ENCODE measurements at regions not wholly inside any gene's neighbourhood (a gene's known extent, or its start where the extent isn't known, plus 50 kb on each side); places are given as distances from the start of the nearest gene placed in this dataset.

DNA sequence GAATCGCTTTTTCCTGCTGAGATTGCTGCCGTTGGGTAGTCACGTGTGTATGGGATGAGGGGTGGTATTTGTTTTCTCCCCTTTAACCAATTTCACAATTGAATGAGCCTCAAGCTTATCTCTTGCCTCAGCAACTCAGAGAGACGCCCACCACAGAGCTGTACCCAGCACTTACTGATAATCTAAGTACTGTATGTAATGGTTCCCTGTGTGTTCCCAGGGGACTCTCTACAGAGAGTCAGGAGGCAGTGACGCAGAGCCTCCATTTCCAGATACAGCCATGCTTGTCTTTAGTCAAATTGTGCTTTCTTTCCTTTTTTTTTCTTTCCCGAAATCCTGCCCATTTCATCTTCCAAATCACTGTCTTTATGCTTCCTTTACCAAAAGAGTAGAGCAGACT is 1102.1 kb upstream of the KLHL29 start:
- H3K27me3 ChIP-seq: no peaks in the 10 kb centered on the region
- no peaks in the 10 kb centered on the region for H3K36me3 ChIP-seq
- TF ChIP-seq, protein P1, sequence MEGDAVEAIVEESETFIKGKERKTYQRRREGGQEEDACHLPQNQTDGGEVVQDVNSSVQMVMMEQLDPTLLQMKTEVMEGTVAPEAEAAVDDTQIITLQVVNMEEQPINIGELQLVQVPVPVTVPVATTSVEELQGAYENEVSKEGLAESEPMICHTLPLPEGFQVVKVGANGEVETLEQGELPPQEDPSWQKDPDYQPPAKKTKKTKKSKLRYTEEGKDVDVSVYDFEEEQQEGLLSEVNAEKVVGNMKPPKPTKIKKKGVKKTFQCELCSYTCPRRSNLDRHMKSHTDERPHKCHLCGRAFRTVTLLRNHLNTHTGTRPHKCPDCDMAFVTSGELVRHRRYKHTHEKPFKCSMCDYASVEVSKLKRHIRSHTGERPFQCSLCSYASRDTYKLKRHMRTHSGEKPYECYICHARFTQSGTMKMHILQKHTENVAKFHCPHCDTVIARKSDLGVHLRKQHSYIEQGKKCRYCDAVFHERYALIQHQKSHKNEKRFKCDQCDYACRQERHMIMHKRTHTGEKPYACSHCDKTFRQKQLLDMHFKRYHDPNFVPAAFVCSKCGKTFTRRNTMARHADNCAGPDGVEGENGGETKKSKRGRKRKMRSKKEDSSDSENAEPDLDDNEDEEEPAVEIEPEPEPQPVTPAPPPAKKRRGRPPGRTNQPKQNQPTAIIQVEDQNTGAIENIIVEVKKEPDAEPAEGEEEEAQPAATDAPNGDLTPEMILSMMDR (IDR thresholded peaks at IDR 0.05): no peak
- TF ChIP-seq EP300 (IDR thresholded peaks at IDR 0.05) (no peak), POLR2A (IDR thresholded peaks at IDR 0.05) (no peak)
- no peak overlapping the region for H3K27ac ChIP-seq
- 53 to 64% (median 64%) methylated on average over 6 of the region's 6 CpGs for WGBS, 3 donors
- no peaks in the 10 kb centered on the region for H3K4me1 ChIP-seq (ENCODE audit: insufficient read depth)
- no peaks in the 10 kb centered on the region for H3K9me3 ChIP-seq
- intact Hi-C loops (cut with DNase I): no loop called here
- no peak for DNase-seq
- H3K4me3 ChIP-seq: no peak overlapping the region

DNA sequence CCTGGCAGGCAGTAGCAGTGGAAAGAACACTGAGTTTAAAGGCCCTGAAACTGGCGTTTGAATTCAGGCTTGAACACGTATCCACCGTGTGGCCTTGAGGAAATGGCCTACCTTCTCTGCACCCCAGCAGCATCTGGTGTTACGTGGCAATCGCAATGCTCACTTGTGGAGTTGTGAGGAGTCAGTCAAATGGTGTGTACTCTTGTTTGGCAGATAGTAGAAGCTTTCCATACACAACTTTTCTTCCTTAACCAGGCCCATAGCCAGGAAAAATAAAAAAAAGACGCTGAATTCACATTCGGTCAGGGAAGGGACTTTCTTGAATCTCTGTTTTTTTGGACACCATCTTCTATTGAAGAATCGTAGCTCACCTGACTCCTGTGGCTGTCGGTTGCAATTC is 1101.5 kb upstream of the KLHL29 start:
- Histone ChIP-seq H3K36me3 (no peaks in the 10 kb centered on the region), H3K27ac (no peak overlapping the region), H3K27me3 (no peaks in the 10 kb centered on the region), H3K9me3 (no peaks in the 10 kb centered on the region), H3K4me3 (no peak overlapping the region), H3K4me1 (ENCODE audit: insufficient read depth) (no peaks in the 10 kb centered on the region)
- 34 to 45% (median 35%) methylated on average over 9 of the region's 9 CpGs for WGBS, 3 donors
- TF ChIP-seq POLR2A (IDR thresholded peaks at IDR 0.05) (no peak), EP300 (IDR thresholded peaks at IDR 0.05) (no peak)
- TF ChIP-seq, protein P1 (IDR thresholded peaks at IDR 0.05): no peak
- intact Hi-C loops (cut with DNase I): no loop called here
- peak in 1 of 5 donors; percentile 36 for DNase-seq

DNA sequence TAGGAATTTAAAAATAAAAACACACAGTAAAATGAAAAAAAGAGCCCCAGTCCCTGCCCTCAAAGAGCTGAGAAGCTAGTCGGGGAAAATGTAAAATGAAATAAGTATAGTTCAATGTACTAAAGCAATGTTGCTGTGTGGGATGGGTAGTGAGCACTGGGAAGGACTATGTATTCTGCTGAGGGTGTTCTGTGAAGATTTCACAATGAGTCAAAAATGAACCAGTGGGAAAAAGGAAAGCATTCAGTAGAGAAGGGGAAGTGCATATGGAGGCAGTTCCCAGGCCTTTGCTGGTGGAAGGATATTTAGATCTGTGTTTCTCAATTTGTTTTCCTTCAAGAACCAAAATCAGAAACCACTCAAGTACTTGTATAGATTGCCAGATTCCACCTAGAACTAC is 1094.7 kb upstream of the KLHL29 start:
- intact Hi-C loops (cut with DNase I): no loop called here
- no peak for DNase-seq

DNA sequence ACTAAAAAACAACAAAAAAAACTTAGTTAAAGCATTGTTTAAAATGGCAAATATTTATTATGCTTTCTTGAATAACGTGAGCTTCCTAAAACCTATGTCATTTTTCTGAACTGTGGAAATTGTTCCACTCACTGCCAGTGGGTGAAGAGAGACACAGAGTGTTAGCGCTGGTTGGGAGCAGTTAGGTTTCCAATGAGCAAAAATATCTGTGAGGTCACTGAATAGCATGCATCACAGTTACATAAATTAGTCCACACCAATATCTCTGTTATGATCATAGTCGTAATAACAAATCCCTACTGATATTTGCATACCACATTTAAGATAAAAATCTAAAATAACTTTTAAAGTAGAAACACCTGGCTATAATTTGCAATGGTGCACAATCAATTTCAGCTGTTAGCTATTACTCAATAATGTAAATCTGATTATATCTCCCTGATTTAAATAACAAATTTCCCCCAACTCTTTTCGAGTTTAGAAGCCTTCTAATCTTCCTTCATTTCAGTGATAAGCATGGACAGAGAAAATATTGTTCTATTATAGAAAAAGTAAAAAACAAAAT is 1094.0 kb upstream of the KLHL29 start:
- no peak for TF ChIP-seq EP300 (IDR thresholded peaks at IDR 0.05)
- TF ChIP-seq, protein P1 (IDR thresholded peaks at IDR 0.05): no peak
- TF ChIP-seq POLR2A (IDR thresholded peaks at IDR 0.05): no peak
- Histone ChIP-seq H3K4me1 (ENCODE audit: insufficient read depth) (no peaks in the 10 kb centered on the region), H3K4me3 (no peak overlapping the region), H3K27ac (no peak overlapping the region), H3K9me3 (no peaks in the 10 kb centered on the region), H3K36me3 (no peaks in the 10 kb centered on the region), H3K27me3 (no peaks in the 10 kb centered on the region)
- no peak for DNase-seq
- 63 to 78% (median 67%) methylated on average over 4 of the region's 4 CpGs for WGBS, 3 donors
- intact Hi-C loops (cut with DNase I): no loop called here

More for the DNA sequence above, 1094.7 kb upstream of the KLHL29 start:
- Histone ChIP-seq H3K36me3 (no peaks in the 10 kb centered on the region), H3K4me3 (no peak overlapping the region), H3K27ac (no peak overlapping the region), H3K4me1 (ENCODE audit: insufficient read depth) (no peaks in the 10 kb centered on the region), H3K9me3 (no peaks in the 10 kb centered on the region), H3K27me3 (no peaks in the 10 kb centered on the region)
- TF ChIP-seq EP300 (IDR thresholded peaks at IDR 0.05): no peak
- TF ChIP-seq POLR2A (IDR thresholded peaks at IDR 0.05): no peak
- TF ChIP-seq, protein P1 (IDR thresholded peaks at IDR 0.05): no peak
- 67 to 86% (median 78%) methylated on average over 1 of the region's 1 CpG for WGBS, 3 donors

All from ovary (tissue), 7 donors.